ENCODE measurements at regions not wholly inside any gene's neighbourhood (a gene's known extent, or its start where the extent isn't known, plus 50 kb on each side); places are given as distances from the start of the nearest gene placed in this dataset.

DNA sequence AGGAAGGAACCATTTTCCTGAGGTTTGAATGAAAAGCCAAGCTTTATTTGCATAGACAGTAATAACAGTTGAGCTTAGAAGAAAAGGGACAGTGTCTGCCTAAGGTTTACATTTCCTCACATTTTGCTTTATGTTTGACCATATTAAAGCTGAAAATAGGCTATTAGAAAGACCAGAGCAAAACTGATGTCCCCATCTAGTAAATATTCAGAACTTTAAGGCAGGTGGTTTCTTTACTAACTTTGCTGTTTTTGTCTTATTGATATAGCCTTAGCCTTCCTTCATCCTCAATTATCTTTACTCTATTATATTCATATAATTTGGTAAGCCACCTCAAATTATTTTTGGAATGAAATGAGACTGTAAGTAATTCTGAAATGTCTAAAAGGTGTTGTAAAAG is 53.6 kb upstream of the LAPTM5 start:
- Mint-ChIP-seq H3K4me1 (peaks cover 36 to 38% of the 10 kb centered on the region in 2 experiments), H3K4me3 (no peak overlapping the region), H3K9me3 (no peaks in the 10 kb centered on the region), H3K27ac (no peak overlapping the region), H3K36me3 (ENCODE audit: insufficient read depth in 1 of 3, low read depth in 3 of 3) (no peaks in the 10 kb centered on the region), H3K27me3 (ENCODE audit: low read depth) (peaks cover 6% of the 10 kb centered on the region)
- H3K79me2 ChIP-seq (ENCODE audit: insufficient read depth, low read length): no peaks in the 10 kb centered on the region
- H2BK120ac ChIP-seq (ENCODE audit: low read depth, low read length, poor library complexity, severe bottlenecking): no peak overlapping the region
- H3K9ac ChIP-seq (ENCODE audit: extremely low read depth, insufficient read length, low read length): no peak overlapping the region
- no peak overlapping the region for H3K23ac ChIP-seq (ENCODE audit: insufficient read length, low read depth, low read length)
- no peak overlapping the region for H2BK20ac ChIP-seq (ENCODE audit: low read depth, low read length, poor library complexity, severe bottlenecking)
- H4K91ac ChIP-seq (ENCODE audit: insufficient read length, low read depth, low read length): no peak overlapping the region
- H2BK15ac ChIP-seq (ENCODE audit: low read depth, low read length): no peak overlapping the region
- no peak overlapping the region for H2AK5ac ChIP-seq (ENCODE audit: insufficient read length, low read length)
- H3K14ac ChIP-seq (ENCODE audit: insufficient read depth, low read length): no peak overlapping the region
- H3K4me1 ChIP-seq (ENCODE audit: insufficient read depth, low read length): peaks cover 5% of the 10 kb centered on the region; the same call in 1 of the 2 replicates
- H3K18ac ChIP-seq (ENCODE audit: insufficient read length, low read depth, low read length): no peak overlapping the region
- no peak overlapping the region for H3K4ac ChIP-seq (ENCODE audit: low read depth, low read length)
- H3K27me3 ChIP-seq (ENCODE audit: insufficient read depth, low read length): no peaks in the 10 kb centered on the region
- H3K9me3 ChIP-seq (ENCODE audit: control insufficient read depth, low read depth, low read length): no peaks in the 10 kb centered on the region
- H3K56ac ChIP-seq (ENCODE audit: insufficient read length, low read depth, low read length): no peak overlapping the region
- no peak overlapping the region for H3K27ac ChIP-seq (ENCODE audit: insufficient read length, low read depth, low read length)
- H4K20me1 ChIP-seq (ENCODE audit: control insufficient read depth, insufficient read depth, insufficient read length): no peaks in the 10 kb centered on the region
- H3K23me2 ChIP-seq (ENCODE audit: insufficient read length, low read depth, low read length, poor library complexity, severe bottlenecking): no peaks in the 10 kb centered on the region
- H2AFZ ChIP-seq (ENCODE audit: low read length): no peak overlapping the region
- no peaks in the 10 kb centered on the region for H3K79me1 ChIP-seq (ENCODE audit: insufficient read depth, low read depth, low read length, poor library complexity, severe bottlenecking)
- DNase-seq: no peak
- no peak overlapping the region for H3K4me2 ChIP-seq (ENCODE audit: insufficient read depth, insufficient read length, low read length)
- H2BK12ac ChIP-seq (ENCODE audit: insufficient read length, low read depth, low read length): no peak overlapping the region
- H2BK5ac ChIP-seq (ENCODE audit: insufficient read length, low read length): no peak overlapping the region
- no peak overlapping the region for H4K8ac ChIP-seq (replicated peaks; ENCODE audit: insufficient read length, low read depth, low read length)
- TF ChIP-seq, protein P1, sequence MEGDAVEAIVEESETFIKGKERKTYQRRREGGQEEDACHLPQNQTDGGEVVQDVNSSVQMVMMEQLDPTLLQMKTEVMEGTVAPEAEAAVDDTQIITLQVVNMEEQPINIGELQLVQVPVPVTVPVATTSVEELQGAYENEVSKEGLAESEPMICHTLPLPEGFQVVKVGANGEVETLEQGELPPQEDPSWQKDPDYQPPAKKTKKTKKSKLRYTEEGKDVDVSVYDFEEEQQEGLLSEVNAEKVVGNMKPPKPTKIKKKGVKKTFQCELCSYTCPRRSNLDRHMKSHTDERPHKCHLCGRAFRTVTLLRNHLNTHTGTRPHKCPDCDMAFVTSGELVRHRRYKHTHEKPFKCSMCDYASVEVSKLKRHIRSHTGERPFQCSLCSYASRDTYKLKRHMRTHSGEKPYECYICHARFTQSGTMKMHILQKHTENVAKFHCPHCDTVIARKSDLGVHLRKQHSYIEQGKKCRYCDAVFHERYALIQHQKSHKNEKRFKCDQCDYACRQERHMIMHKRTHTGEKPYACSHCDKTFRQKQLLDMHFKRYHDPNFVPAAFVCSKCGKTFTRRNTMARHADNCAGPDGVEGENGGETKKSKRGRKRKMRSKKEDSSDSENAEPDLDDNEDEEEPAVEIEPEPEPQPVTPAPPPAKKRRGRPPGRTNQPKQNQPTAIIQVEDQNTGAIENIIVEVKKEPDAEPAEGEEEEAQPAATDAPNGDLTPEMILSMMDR (conservative IDR thresholded peaks at IDR 0.05): no peak
- H4K5ac ChIP-seq (ENCODE audit: insufficient read length, low read depth, low read length): no peak overlapping the region
- no peak overlapping the region for H3T11ph ChIP-seq (ENCODE audit: low read length)

All from H9 (cell line).